NCI-H524 treated with DMSO at 0.1 percent for 48 hours (cell line): ENCODE measurements at regions not wholly inside any gene's neighbourhood (a gene's known extent, or its start where the extent isn't known, plus 50 kb on each side); places are given as distances from the start of the nearest gene placed in this dataset.

Source experiments
- DNase-seq: peaks from one replicate; lab custom pipeline; 2025; lab: John Stamatoyannopoulos, UW

DNA sequence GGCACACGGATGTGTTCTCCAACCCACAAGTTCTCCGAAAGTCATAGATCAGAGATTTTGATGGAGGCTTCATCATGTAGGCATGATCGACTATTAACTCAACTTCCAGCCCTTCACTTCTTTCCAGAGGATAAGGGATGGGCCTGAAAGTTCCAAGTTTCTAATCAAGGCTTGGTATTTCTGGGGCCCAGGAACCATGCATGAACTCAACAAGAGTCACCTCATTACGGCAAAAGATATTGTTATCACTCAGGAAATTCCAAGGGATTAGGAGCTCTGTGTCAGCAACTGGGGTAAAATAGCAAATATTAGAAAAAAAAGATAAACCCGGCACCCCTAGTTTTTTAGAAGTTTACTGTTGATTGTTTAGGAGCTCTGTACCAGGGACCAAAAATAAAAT, 240.1 kb upstream of the PPP1R2C start:
- no peak for DNase-seq

- DNase-seq: no peak
These were observed 241.1 kb upstream of the PPP1R2C start for GRCh38 chrX:43019021-43019420.

GRCh38 chrX:43025806-43026315, 247.9 kb upstream of the PPP1R2C start:
- DNase-seq: no peak

DNA sequence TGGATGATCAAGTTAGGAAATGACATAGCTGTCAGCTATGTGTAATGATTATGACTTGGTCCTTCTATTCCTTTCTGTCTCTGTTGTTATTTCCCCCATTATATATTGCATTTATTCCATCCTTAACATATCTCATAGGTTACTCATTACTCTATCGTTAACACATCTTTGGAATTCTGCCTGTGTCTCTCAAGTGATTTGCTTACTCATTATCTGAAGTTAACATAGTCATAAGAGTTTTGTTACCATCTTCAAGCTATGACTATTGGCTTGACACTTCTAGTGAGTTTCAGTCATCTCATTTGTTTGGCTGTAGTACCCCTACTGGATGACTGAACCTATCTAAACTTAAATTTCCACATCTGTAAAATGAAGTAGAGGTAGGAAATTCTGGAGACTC, 286.1 kb upstream of the PPP1R2C start:
- no peak for DNase-seq

DNA sequence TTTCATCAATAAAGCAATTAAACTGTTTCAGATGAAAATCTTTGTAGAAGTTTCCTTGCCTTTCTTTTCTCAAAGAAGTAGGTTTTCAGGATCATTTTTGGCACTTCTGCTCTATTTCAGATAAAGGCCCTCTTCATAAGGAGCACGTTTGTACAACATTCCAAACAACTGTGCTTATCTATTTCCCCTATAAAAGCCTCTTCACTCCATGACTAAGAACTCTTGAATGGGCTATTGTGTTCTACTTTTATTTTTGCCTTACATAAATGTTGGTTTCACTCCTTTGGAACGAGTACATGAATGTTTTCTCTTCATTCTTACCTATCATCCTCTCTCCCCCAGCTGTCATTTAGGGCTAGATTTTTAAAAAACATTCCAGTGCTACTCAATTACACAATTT, 288.0 kb upstream of the PPP1R2C start:
- DNase-seq: no peak

DNA sequence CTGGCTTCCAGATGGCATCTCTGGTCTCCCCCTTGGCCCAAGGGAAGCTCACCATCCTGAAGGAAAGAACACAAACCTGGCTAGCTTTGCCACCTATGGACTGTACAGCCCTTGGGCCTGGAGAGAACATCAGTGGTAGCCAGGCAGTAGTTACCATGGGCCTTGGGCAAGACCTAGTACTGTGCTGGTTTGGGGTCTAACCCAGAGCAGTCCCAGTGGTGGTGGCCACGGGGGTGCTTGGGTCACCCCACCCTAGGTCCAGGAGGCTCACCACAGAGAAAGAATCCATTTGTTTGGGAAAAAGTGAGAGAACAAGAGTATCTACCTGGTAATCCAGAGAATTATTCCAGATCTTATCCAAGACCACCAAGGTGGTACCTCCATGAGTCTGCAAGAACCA, 290.7 kb upstream of the PPP1R2C start:
- no peak for DNase-seq

GRCh38 chrX:43083016-43083415, 305.1 kb upstream of the PPP1R2C start:
- no peak for DNase-seq

- DNase-seq: no peak
These were observed 309.9 kb upstream of the PPP1R2C start for GRCh38 chrX:43087830-43088229.

DNA sequence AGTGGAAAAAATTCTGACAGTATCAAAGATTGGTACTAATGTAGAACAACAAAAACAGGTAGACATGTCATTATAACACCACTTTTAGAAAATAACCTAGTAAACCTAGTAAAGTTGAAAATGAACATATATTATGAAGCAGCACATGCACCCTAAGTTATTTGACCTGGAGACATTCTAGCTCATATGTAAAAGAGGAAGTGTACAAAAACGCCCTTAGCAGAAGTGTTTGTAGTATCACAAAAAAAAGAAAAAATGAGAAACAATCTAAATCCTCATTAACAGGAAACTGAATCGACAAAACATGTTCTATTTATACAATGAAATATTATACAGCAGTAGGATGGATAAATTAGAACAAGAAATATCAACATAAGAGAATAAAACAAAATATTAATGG, 318.9 kb upstream of the PPP1R2C start:
- DNase-seq: no peak

GRCh38 chrX:43106009-43106408, 328.0 kb upstream of the PPP1R2C start:
- DNase-seq: no peak

DNA sequence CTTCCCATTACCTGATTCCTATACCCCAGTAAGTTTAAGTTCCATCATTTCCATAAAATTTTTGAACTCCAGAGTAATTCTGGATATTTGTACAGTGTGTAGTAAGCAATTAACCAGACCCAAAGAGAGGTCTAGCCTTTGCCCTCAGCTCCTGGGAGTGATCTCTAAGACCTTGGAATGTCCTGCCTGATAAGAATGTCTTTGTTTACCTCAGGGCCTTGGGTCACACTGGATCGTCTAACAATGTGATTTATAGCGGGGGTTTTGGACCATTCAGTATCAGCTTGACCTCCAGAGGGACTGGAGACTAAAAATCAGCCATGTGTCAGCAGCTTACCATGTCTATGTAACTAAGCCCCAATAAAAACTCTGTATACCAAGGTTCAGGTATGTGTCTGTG, 330.9 kb upstream of the PPP1R2C start:
- no peak for DNase-seq

GRCh38 chrX:43121637-43122036, 343.7 kb upstream of the PPP1R2C start:
- no peak for DNase-seq

DNA sequence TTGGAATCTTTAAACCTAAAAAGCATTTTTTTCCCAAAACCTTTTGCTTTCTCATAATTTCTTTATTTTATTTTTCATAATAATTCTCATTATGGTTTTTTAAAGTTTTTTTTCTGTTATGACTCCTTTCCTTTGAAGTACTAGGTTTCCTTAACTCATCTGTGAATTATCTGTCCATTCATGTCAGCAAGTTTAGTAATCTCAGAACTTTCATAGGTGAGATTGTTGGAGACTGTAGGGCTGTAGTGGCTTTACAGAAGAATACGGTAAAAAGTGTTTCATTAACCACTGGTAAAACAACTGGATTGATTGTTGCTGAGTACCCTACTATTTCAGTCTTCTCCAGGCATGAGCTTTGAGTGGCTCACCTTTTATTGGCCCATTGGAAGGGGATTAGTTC, 361.7 kb upstream of the PPP1R2C start:
- DNase-seq: no peak

GRCh38 chrX:43140582-43140981, 362.6 kb upstream of the PPP1R2C start:
- no peak for DNase-seq

- DNase-seq: no peak
These were observed 363.9 kb upstream of the PPP1R2C start for GRCh38 chrX:43141885-43142284.

DNA sequence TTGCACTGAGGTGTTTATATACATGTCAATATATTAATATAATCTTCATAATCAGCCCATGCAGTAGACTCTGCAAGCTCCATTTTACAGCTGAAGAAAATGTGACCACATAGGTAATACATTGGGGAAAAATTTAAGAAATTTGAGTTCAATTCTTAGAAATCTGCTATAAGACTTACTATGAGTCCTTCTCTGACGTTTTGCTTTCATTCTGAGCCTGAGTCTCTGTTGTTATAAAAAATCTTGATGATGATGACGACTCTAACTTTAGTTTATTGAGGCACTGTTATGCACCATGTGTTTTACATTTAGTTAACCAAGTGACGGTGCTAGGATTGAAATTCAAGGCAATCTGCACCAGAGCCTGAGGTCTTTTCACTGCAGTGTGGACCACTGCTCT, 370.3 kb upstream of the PPP1R2C start:
- no peak for DNase-seq

GRCh38 chrX:43165343-43165920, 387.5 kb upstream of the PPP1R2C start:
- DNase-seq: no peak

DNA sequence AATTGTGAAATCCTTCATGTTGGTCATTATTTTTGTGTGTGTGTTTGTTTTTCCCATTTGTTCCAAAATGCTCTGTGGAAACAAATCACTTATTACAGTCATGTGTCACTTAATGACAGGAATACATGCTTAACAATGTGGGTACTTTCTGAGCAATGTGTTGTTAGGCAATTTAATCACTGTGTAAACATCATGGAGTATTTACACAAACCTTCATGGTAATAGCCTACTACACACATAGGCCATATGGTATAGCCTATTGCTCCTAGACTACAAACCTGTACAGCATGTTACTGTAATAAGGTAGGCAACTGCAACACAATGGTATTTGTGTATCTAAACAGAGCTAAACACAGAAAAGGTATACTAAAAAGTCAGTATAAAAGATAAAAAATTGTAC, 388.9 kb upstream of the PPP1R2C start:
- no peak for DNase-seq

DNA sequence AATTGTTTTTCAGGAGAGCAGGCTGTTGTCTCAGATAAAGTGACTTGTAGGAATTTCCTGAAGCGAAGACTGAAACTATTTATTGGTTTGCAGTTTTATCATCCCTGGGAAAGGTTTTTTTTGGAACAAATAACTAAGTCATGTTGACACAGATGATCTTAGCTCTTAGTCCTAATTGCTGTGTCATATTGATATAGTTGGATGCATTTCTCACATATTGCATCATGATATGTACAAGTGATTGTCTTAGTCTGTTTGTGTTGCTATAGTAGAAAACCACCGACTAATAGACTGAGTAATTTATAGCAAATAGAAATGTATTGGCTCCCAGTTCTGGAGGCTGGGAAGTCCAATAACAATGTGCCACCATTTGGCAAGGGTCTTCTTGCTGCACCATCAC, 397.5 kb upstream of the PPP1R2C start:
- no peak for DNase-seq

DNA sequence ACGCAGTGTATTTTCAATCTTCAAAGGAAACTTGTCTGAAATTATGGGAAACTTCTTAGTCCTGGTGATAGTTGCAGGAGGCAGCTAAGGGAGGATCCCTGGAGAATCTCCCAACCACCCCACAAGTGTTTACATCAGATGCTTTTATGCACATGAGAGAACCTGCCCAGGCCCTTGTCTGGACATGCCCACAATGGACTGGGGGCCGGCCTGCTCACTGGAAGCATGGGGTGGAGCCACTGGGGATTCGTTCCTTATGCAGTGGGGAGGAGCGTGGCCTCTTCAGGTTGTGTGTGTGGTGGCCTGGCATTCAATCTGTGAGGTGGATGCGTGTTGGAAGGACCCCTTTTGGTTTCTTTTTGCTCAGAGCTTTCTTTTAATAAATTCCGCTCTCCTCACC, 398.7 kb upstream of the PPP1R2C start:
- DNase-seq: no peak

- no peak for DNase-seq
These were observed 410.3 kb upstream of the PPP1R2C start for GRCh38 chrX:43188296-43188695.

DNA sequence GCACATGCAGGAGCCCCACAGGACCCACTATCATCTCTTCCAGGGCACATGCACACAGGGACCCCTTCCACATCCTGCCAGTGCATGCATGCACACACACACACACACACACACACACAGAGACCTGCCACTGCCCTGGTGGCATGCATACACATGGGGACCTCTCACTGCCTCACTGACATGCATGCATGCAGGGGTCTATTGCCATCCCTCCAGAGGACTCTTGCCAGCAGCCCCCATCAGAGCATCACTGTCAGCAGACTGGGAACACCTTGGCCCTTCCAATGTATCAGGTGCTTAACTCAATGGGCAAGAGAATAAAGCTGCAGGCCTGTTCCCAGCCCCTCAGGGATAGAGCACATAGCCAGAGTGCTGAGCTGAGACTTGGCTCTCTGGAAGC, 433.6 kb upstream of the PPP1R2C start:
- DNase-seq: no peak

DNA sequence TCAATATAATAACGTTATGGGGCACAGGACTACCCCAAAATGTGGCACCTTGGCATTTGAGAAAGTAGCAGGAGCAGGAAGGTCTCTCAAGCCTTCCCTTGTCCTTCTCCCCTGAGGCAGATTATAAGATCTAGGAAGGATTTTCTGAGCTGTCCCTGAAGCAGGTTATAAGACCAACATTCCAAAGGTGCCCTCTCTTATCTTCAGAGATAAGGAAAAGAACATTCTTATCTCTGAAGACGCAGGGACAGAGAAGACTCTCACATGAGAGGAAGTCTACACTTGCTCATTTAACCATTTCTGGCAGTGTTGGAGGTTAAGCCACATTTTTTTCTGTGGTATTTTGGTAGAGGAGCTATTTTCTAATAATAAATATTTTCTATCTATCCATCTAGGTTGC, 437.9 kb upstream of the MAOA start:
- no peak for DNase-seq

- DNase-seq: no peak
These were observed 431.6 kb upstream of the MAOA start for GRCh38 chrX:43224496-43224895.
